SK-N-MC (cell line): ENCODE measurements at regions not wholly inside any gene's neighbourhood (a gene's known extent, or its start where the extent isn't known, plus 50 kb on each side); places are given as distances from the start of the nearest gene placed in this dataset.

Experiments used
- EZH2 ChIP-seq: fragments of 200-600 bp; sonication (generic); IDR thresholded peaks from one replicate; pipeline ENCODE4 v1.6.1; 2017; ENCODE audit warnings: antibody characterized with exemption
- POLR2AphosphoS5 ChIP-seq: IDR thresholded peaks from 2 replicates; pipeline ENCODE4 v1.6.1; 2012; ENCODE audit warnings: mild to moderate bottlenecking, low read depth, low read length, borderline replicate concordance

DNA sequence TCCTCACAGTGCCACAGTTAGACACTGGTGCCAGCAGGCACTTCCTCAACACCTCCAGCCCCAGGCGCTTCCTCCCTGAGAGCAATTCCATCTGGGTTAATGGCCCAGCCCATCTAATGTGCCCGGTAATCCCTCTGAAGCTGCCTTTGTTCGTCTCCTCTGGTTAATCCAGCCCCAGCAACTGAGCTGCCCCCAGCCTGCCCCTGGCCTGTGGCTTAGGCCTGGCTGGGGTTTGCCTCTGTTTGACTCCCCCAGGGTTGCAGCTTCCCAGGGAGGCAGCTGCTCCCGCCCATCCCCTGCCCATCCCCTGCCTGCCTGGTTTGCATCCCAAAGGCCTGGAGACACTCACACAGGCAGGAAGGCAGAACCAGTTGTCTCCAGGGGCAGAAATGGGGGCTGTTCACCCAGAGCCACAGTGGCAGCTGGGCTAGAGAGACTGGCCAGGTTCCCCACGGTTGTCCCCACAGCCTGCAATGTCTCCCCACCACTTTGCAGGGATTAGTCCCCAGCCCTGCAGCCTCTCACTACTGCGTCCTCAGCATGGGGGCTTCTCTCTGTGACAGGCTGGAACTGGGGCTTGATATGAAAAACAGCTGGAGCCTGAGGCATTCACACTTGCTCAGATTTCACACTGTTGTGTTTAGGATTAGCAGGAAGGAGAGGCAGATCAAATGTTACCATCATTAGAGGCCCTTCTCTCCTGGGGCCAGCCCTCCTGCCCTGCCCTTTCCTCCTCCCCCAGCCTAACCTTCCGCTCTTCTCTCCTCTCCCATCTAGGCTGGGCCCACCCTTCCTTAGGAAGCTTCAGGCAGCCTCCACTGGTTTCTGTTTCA is 120.2 kb downstream of the TLR5 start:
- no peak for TF ChIP-seq EZH2
- no peak; the same call in 1 of the 2 replicates for TF ChIP-seq POLR2AphosphoS5
